ENCODE measurements at regions not wholly inside any gene's neighbourhood (a gene's known extent, or its start where the extent isn't known, plus 50 kb on each side); places are given as distances from the start of the nearest gene placed in this dataset.

DNA sequence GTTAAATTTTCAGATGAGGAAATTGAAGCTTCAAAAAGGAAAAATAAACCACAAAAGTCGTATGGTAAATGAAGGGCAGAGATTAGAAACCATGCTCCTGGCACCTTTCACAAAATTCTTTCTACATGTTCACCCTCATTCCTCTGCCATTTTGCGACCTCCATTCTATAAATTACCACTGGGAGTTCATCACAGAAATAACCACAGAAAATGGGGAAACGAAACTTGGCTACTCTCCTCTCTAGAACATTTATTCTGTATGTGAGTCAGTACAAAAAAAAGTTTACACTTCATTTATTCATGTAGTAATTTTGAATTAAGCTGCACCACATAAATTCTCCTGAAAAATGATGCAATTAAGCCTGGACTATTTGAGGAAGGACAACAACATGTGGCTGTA is 320.9 kb upstream of the C1orf87 start:
- no peak overlapping the region for H3K4me2 ChIP-seq
- no peak overlapping the region for H3K4me3 ChIP-seq (IDR thresholded peaks at IDR 0.05; ENCODE audit: insufficient read depth, low read depth, low read length)
- H3K27me3 ChIP-seq (ENCODE audit: insufficient read depth, low read depth), result no peaks in the 10 kb centered on the region
- TF ChIP-seq, protein P1, sequence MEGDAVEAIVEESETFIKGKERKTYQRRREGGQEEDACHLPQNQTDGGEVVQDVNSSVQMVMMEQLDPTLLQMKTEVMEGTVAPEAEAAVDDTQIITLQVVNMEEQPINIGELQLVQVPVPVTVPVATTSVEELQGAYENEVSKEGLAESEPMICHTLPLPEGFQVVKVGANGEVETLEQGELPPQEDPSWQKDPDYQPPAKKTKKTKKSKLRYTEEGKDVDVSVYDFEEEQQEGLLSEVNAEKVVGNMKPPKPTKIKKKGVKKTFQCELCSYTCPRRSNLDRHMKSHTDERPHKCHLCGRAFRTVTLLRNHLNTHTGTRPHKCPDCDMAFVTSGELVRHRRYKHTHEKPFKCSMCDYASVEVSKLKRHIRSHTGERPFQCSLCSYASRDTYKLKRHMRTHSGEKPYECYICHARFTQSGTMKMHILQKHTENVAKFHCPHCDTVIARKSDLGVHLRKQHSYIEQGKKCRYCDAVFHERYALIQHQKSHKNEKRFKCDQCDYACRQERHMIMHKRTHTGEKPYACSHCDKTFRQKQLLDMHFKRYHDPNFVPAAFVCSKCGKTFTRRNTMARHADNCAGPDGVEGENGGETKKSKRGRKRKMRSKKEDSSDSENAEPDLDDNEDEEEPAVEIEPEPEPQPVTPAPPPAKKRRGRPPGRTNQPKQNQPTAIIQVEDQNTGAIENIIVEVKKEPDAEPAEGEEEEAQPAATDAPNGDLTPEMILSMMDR (conservative IDR thresholded peaks at IDR 0.05; ENCODE audit: low read depth, low read length), result no peak
- H2AFZ ChIP-seq (ENCODE audit: low read depth), result no peak overlapping the region
- no peaks in the 10 kb centered on the region for H4K20me1 ChIP-seq (ENCODE audit: insufficient read depth)
- H3K27ac ChIP-seq, result no peak overlapping the region
- no peaks in the 10 kb centered on the region for H3K4me1 ChIP-seq (ENCODE audit: low read depth, poor library complexity, severe bottlenecking)
- H3K79me2 ChIP-seq (ENCODE audit: insufficient read depth, low read depth), result no peaks in the 10 kb centered on the region
- no peaks in the 10 kb centered on the region for H3K36me3 ChIP-seq (ENCODE audit: insufficient read depth)
- no peak overlapping the region for H3K9ac ChIP-seq

DNA sequence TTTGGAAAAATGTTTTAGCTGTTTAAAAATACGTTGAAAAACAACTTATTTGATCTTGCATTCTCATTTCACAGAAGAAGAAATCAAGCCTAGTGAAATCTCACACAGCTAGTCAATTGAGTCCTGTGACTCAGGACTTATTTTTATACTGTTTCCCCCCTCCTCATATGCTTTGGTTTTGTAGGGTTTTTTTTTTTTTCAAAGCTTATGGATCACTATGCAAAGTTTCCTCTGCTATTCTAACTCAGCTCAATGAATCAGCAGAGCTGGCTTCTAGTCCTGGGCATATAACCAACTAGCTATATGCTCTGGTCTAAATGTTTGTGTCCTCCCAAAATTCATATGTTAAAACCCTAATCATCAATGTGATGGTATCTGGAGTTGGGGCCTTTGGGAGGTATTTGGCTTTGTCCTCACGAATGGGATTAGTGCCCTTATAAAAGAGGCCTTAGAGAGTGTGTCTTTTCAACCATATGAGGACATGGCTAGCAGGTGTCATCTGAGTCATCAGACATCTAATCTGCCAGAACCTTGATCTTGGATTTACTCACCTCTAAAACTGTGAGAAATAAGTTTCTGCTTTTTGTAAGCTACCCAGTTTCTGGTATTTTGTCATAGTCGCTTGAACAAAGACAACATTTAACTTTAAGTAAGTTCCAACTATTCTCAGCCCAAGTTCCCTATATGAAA is 317.2 kb upstream of the C1orf87 start:
- H3K4me2 ChIP-seq, result no peak overlapping the region
- H3K36me3 ChIP-seq (ENCODE audit: insufficient read depth), result no peaks in the 10 kb centered on the region
- H3K9ac ChIP-seq, result no peak overlapping the region
- TF ChIP-seq, protein P1 (conservative IDR thresholded peaks at IDR 0.05; ENCODE audit: low read depth, low read length), result no peak
- no peak overlapping the region for H3K4me3 ChIP-seq (IDR thresholded peaks at IDR 0.05; ENCODE audit: insufficient read depth, low read depth, low read length)
- H3K4me1 ChIP-seq (ENCODE audit: low read depth, poor library complexity, severe bottlenecking), result no peaks in the 10 kb centered on the region
- H2AFZ ChIP-seq (ENCODE audit: low read depth), result no peak overlapping the region
- H3K27me3 ChIP-seq (ENCODE audit: insufficient read depth, low read depth), result no peaks in the 10 kb centered on the region
- no peaks in the 10 kb centered on the region for H3K79me2 ChIP-seq (ENCODE audit: insufficient read depth, low read depth)
- no peak overlapping the region for H3K27ac ChIP-seq
- no peaks in the 10 kb centered on the region for H4K20me1 ChIP-seq (ENCODE audit: insufficient read depth)

DNA sequence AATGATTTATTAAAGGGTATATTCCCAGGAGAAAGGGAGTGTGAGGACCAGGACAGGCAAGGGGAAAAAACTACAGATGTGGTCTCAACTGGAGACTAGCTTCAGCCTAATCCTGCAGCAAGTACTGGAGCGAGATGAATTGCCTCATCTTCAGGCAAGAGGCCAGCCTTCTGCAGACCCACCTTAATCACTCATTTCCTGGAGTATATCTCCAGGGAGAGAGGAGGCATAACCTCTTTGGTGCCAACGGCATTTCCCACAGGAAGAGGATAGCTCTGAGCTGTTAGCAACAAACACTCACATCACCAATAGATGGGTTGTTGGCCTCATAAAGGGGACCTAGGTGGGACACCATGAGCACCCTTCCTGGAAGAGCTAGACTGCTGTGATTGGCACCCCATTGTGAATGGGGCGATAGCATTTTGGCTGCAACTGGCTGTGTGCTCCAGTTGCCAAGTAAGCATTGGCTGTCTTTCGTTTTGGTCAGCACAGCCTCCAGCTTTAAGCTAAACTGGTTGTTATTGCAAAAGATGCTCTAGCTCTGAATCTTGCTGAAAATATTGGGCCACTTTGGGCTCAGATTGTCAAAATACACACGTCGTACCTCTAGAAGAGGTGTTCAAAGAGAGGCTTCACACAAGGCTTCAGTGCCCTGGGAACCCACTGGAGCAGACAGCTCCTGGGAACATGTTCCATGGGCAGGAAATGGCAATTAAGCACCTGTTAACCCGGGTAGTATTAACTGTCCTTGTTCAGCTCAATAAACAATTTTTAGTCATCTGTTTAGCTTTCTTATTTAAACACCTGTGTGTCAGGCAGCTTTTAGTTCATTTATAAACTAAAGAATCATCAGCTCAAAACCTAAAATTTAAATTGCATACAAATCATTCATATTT is 314.8 kb upstream of the C1orf87 start:
- H3K9ac ChIP-seq, result no peak overlapping the region
- H3K27ac ChIP-seq, result no peak overlapping the region
- no peaks in the 10 kb centered on the region for H3K79me2 ChIP-seq (ENCODE audit: insufficient read depth, low read depth)
- H3K4me1 ChIP-seq (ENCODE audit: low read depth, poor library complexity, severe bottlenecking), result no peaks in the 10 kb centered on the region
- H2AFZ ChIP-seq (ENCODE audit: low read depth), result no peak overlapping the region
- H4K20me1 ChIP-seq (ENCODE audit: insufficient read depth), result no peaks in the 10 kb centered on the region
- H3K4me2 ChIP-seq, result no peak overlapping the region
- H3K27me3 ChIP-seq (ENCODE audit: insufficient read depth, low read depth), result no peaks in the 10 kb centered on the region
- TF ChIP-seq, protein P1 (conservative IDR thresholded peaks at IDR 0.05; ENCODE audit: low read depth, low read length), result no peak
- H3K4me3 ChIP-seq (IDR thresholded peaks at IDR 0.05; ENCODE audit: insufficient read depth, low read depth, low read length), result no peak overlapping the region
- H3K36me3 ChIP-seq (ENCODE audit: insufficient read depth), result no peaks in the 10 kb centered on the region

DNA sequence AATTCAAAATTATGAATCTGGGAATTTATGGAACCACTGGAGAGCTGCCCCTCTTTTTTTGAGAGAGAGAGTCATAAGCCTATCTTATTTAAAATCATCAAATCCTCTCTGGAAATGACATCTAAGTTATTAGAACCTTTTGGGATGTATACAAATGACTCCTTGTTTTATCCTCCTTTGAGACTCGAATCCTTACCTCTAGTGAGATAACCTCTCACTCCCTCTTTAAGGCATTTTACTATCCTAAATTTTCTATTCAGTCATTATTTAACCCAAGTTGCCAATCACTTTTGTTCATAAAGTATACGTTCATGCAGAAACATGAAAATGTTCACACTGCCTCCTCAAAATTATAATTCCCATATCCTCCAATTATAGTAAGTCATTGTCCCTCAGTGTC is 313.6 kb upstream of the C1orf87 start:
- Histone ChIP-seq H3K27me3 (ENCODE audit: insufficient read depth, low read depth) (no peaks in the 10 kb centered on the region), H3K4me2 (no peak overlapping the region), H3K4me3 (IDR thresholded peaks at IDR 0.05; ENCODE audit: insufficient read depth, low read depth, low read length) (no peak overlapping the region), H3K79me2 (ENCODE audit: insufficient read depth, low read depth) (no peaks in the 10 kb centered on the region), H3K36me3 (ENCODE audit: insufficient read depth) (no peaks in the 10 kb centered on the region), H3K4me1 (ENCODE audit: low read depth, poor library complexity, severe bottlenecking) (no peaks in the 10 kb centered on the region), H3K27ac (no peak overlapping the region), H3K9ac (no peak overlapping the region), H2AFZ (ENCODE audit: low read depth) (no peak overlapping the region), H4K20me1 (ENCODE audit: insufficient read depth) (no peaks in the 10 kb centered on the region)
- TF ChIP-seq, protein P1 (conservative IDR thresholded peaks at IDR 0.05; ENCODE audit: low read depth, low read length), result no peak
